ENCODE measurements at regions not wholly inside any gene's neighbourhood (a gene's known extent, or its start where the extent isn't known, plus 50 kb on each side); places are given as distances from the start of the nearest gene placed in this dataset.

- no peak for DNase-seq (ENCODE audit: low read depth)
These were observed 1138.8 kb downstream of the XPNPEP1 start for GRCh38 chr10:108784534-108784933.

- no peak for DNase-seq (ENCODE audit: low read depth)
These were observed 1139.4 kb downstream of the XPNPEP1 start for GRCh38 chr10:108783897-108784296.

- DNase-seq (ENCODE audit: low read depth) = no peak
These were observed 1140.9 kb downstream of the XPNPEP1 start for GRCh38 chr10:108782411-108782810.

- DNase-seq (ENCODE audit: low read depth) = no peak
These were observed 1143.8 kb downstream of the XPNPEP1 start for GRCh38 chr10:108779501-108779900.

- DNase-seq (ENCODE audit: low read depth) = no peak
These were observed 1147.3 kb downstream of the XPNPEP1 start for GRCh38 chr10:108775911-108776475.

GRCh38 chr10:108771106-108771505 lies 1152.2 kb downstream of the XPNPEP1 start:
- DNase-seq (ENCODE audit: low read depth) = no peak

GRCh38 chr10:108765794-108766193 lies 1157.5 kb downstream of the XPNPEP1 start:
- DNase-seq (ENCODE audit: low read depth) = no peak

- no peak for DNase-seq (ENCODE audit: low read depth)
These were observed 1165.4 kb downstream of the XPNPEP1 start for GRCh38 chr10:108757946-108758345.

- no peak for DNase-seq (ENCODE audit: low read depth)
These were observed 1167.7 kb downstream of the XPNPEP1 start for GRCh38 chr10:108755646-108756045.

GRCh38 chr10:108753326-108753725 lies 1170.0 kb downstream of the XPNPEP1 start:
- DNase-seq (ENCODE audit: low read depth) = no peak

- no peak for DNase-seq (ENCODE audit: low read depth)
These were observed 1174.3 kb downstream of the XPNPEP1 start for GRCh38 chr10:108749042-108749441.

GRCh38 chr10:108736111-108736510 lies 1187.2 kb downstream of the XPNPEP1 start:
- no peak for DNase-seq (ENCODE audit: low read depth)

- DNase-seq (ENCODE audit: low read depth) = no peak
These were observed 1187.9 kb downstream of the XPNPEP1 start for GRCh38 chr10:108735380-108735779.

GRCh38 chr10:108721874-108722273 lies 1201.4 kb downstream of the XPNPEP1 start:
- DNase-seq (ENCODE audit: low read depth) = no peak

- no peak for DNase-seq (ENCODE audit: low read depth)
These were observed 1207.0 kb downstream of the XPNPEP1 start for GRCh38 chr10:108716352-108716751.

GRCh38 chr10:108709927-108710722 lies 1213.2 kb downstream of the XPNPEP1 start:
- no peak for DNase-seq (ENCODE audit: low read depth)

GRCh38 chr10:108708363-108708762 lies 1214.9 kb downstream of the XPNPEP1 start:
- no peak for DNase-seq (ENCODE audit: low read depth)

- no peak for DNase-seq (ENCODE audit: low read depth)
These were observed 1226.4 kb downstream of the XPNPEP1 start for GRCh38 chr10:108696792-108697477.

- no peak for DNase-seq (ENCODE audit: low read depth)
These were observed 1232.2 kb downstream of the XPNPEP1 start for GRCh38 chr10:108691126-108691525.

GRCh38 chr10:108690530-108690929 lies 1232.8 kb downstream of the XPNPEP1 start:
- no peak for DNase-seq (ENCODE audit: low read depth)

GRCh38 chr10:108689891-108690290 lies 1233.4 kb downstream of the XPNPEP1 start:
- DNase-seq (ENCODE audit: low read depth) = no peak

- no peak for DNase-seq (ENCODE audit: low read depth)
These were observed 1235.0 kb downstream of the XPNPEP1 start for GRCh38 chr10:108688314-108688713.

GRCh38 chr10:108685863-108686531 lies 1237.3 kb downstream of the XPNPEP1 start:
- DNase-seq (ENCODE audit: low read depth) = no peak

All from fibroblast of gingiva (primary cell).